ENCODE measurements at regions not wholly inside any gene's neighbourhood (a gene's known extent, or its start where the extent isn't known, plus 50 kb on each side); places are given as distances from the start of the nearest gene placed in this dataset.

DNA sequence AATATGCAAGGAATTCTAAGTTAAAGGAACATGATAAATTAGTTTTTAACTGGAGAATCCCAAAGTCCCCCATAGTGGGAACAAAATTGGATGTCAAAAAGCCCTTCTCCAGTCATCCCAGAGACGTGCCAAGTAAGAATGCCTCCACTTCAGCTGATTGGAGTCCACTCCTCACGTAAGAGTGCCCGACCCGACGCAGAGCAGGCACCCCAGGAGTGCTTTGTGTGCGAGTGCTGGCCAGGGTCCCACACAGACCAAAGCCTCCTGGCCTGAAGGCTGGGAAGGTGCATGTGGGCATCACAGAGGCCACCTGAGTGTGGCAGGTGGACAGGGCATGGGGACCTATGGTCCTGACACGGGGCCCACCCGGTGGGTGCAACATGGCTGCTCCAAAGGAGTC, 183.5 kb downstream of the GLI2 start:
- TF ChIP-seq, protein P1, sequence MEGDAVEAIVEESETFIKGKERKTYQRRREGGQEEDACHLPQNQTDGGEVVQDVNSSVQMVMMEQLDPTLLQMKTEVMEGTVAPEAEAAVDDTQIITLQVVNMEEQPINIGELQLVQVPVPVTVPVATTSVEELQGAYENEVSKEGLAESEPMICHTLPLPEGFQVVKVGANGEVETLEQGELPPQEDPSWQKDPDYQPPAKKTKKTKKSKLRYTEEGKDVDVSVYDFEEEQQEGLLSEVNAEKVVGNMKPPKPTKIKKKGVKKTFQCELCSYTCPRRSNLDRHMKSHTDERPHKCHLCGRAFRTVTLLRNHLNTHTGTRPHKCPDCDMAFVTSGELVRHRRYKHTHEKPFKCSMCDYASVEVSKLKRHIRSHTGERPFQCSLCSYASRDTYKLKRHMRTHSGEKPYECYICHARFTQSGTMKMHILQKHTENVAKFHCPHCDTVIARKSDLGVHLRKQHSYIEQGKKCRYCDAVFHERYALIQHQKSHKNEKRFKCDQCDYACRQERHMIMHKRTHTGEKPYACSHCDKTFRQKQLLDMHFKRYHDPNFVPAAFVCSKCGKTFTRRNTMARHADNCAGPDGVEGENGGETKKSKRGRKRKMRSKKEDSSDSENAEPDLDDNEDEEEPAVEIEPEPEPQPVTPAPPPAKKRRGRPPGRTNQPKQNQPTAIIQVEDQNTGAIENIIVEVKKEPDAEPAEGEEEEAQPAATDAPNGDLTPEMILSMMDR (conservative IDR thresholded peaks at IDR 0.05; ENCODE audit: low read length): no peak
- no peak for TF ChIP-seq EZH2phosphoT487 (IDR thresholded peaks at IDR 0.05; ENCODE audit: borderline replicate concordance)
